NCI-H82 treated with DMSO at 0.1 percent for 48 hours (cell line): ENCODE measurements at regions not wholly inside any gene's neighbourhood (a gene's known extent, or its start where the extent isn't known, plus 50 kb on each side); places are given as distances from the start of the nearest gene placed in this dataset.
A peak's percentile ranks its signal among the peaks of the same experiment; 100 is the strongest.
"Not testable (repeated sequence)": the region's sequence is repeated elsewhere in the genome, so short reads cannot be mapped to it uniquely, and the experiment has no call there.

ENCODE experiments used
- DNase-seq: peaks from one replicate; lab custom pipeline; 2025; ENCODE audit not compliant: unreplicated experiment; lab: John Stamatoyannopoulos, UW

GRCh38 chr3:194249323-194250097, 101.6 kb downstream of the CPN2 start:
- no peak for DNase-seq

- DNase-seq, result peak; percentile 82
Measured at GRCh38 chr3:194250098-194251002, 100.8 kb downstream of the CPN2 start.

DNA sequence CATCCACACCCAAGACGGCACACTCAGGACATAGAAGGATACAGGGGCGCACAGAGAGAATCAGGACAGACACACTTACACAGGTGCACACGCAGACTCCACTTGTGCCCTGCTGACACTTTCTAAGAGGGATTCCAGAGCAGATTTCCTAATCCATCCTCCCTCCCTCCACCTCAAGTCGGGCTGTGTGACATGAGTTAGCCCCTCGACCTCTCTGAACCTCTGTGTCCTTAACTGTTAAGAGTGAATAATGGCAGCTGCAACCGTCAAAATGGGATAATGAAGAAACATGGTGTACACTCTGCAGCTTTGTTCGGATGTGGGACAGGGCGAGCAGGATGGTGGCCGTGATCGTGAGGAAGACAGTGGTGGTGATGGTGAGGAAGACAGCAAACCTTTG, 100.1 kb downstream of the CPN2 start:
- DNase-seq, result no peak

GRCh38 chr3:194251461-194251860, 99.7 kb downstream of the CPN2 start:
- no peak for DNase-seq

DNA sequence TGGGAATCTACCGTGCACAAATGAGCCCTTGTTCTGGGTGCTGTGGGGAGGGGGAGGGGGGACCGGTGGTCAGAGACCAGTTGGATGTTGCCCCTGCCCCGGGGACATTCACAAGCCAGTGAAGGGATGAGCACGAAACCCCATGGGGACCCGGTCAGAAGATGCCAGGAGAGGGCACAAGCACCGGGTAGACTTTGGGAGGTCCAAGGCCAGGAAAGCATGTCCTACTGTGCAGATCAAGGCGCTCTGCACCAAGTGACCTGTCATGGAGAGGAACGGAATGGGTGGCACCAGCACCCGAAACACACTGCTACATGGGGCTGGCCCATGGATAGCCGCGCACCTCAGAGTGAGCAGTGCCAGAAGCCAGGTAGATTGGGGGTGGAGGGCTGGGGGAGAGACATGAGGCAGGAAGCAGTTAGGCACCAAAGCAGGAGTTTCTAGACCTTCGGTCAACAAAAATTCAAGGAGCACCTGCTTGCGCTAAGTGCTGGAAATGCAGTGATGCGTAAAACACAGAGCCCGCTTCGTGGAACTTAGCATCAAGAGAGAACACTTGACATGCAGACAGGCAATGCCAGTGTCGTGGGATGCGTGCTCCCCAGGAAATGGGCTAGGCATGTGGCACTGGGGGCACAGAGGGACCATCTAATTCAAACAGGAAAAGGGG, 99.1 kb downstream of the CPN2 start:
- DNase-seq, result no peak

GRCh38 chr3:194253270-194253669, 97.9 kb downstream of the CPN2 start:
- DNase-seq, result no peak

DNA sequence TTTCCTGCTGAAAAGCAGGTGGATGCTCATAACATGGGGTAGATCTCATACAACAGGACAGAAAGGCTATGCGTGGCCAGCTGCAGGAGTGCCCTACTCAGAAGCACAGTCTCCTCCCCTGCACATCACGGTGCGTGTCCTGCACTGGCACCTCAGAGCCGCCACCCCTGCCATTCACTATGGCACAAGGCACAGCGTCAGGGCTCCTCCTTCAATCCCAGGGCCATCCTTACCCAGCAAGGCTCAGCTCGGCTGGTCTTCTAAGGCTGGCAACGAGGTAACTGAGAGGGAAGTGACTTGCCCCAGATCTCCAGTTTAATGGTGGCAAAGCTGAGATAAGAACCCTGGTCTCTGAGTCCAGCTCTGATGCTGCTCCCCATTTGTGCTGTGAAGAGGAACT, 97.1 kb downstream of the CPN2 start:
- DNase-seq, result no peak

DNA sequence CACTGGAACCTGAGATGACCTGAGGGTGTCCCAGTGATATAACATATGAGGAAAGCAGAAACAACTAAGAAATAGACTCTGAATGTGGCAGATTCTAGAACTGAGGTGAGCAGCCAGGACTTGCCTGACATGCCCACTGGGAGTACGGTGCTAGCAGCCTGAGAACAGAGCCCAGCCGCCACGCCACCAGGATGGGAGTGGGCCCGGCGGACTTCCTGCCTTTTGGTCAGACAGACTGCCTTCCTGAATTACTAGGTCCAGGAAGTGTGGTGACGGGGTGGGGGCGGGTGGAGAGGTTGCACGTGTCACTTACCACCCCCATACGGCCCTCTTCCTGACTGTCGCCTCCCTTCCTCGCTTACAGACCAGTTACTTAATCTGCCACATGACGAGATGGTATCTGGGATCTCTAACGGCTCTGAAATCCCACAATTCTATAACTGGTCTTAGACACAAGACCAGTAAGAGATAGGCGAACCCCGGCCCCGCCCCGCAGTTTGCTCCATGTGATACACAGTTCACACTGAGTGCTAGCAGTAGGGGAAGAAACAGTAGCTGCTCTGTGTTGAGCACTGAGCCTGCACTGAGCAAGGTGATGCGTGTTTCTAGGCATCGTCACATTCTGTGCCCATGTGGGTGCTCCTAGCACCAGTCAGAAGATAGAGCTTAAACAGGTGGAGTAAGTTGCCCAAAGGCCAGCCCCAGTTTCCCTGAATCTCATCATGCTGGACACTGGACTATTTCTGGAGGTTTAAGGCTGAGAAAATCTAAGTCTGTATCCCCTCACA, 95.7 kb downstream of the CPN2 start:
- DNase-seq, result no peak

GRCh38 chr3:194256040-194256945, 94.8 kb downstream of the CPN2 start:
- no peak for DNase-seq

DNA sequence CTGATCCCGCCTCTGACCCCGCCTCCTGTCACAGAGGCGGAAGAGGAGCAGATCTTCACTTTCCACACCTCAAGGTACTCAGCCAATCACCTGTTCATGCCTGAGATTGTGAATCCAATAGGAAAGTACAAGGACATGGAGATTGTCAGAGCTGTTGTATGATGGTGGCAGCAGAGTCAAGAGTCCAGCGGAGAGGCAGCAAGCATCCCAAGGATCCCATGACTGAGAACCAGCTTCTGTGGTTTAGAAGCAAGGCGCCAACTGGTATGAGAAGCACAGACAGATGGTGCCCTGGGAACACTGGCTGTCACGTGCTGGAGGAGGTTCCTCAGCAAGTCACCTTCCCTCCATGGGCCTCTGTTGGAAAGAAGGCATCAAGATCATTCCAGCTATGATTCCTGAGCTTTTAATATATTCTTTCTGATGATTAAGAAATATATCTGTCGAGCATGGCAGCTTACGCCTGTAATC, 93.9 kb downstream of the CPN2 start:
- DNase-seq, result no peak

GRCh38 chr3:194257916-194258668, 93.0 kb downstream of the CPN2 start:
- no peak for DNase-seq

DNA sequence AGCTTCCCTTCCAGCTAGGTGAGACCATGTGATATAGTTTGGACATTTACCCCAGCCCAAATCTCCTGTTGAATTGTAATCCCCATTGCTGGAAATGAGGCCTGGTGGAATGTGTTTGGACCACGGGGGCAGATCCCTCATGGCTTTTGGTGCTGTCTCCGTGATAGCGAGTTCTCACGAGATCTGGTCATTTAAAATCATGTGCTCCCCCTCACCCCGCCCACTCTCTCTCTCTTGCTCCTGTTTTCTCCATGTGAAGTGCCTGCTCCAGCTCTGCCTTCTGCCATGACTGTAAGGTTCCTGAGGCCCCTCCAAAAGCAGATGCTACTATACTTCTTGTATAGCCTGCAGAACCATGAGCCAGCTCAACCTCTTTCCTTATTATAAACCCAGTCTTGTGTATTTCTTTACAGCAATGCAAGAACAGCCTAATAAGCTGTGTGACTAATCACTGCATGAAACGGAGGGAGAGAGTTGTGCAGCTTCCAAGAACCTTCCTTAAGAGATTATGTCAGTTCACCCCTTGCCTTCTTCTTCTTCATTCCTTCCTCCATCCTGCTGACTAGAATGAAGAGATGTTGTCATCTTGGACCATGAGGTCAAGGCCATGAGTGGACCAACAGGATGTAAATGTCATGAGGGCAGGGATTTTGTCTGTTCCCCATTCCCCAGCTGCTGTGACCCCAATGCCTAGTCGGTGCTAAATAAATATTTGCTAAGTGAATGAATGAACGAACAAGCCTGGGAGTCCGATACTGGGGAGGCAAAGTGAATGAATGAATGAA, 91.0 kb downstream of the CPN2 start:
- DNase-seq, result no peak

DNA sequence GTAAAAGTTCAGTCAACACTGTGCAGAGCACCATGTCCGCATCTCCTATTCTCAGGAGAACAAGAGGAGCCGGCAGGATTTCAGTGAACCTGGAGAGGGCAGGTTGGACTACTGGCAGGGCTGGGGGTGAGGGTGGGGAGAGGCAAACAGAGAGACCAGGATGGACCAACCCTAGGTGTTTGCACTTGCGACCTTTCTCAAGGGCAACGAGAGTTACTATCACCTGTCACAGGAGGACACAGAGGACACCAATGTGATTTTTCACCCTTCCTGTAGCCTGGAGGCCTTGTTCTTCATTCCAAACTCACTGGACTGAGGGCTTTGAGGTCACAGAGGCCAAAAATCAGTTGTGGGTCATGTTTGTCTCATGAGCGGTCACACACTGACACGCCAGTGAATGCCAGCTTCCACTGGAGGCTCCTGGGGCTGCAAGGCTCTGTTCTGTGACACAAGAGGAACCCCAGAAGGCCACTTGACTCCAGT, 89.5 kb downstream of the CPN2 start:
- no peak for DNase-seq

GRCh38 chr3:194262176-194262924, 88.8 kb downstream of the CPN2 start:
- no peak for DNase-seq

DNA sequence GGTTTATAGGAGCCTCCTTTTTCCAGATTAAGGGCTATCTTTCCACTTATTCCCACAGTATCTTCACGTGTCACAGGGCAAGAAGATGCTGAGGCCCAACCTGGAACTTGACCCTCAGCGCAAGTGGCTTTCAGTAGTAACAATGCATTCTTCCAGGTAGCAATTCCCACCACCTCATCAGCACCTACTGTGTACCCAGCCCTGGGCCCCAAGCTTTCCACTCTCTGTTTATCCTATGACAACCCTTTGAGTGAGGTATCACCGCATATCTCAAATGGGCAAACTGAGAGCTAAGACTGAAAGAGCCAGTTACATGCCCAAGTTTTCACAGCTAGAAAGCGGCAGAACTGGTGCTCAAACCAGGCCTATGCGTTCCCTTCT, 88.2 kb downstream of the CPN2 start:
- DNase-seq, result no peak

DNA sequence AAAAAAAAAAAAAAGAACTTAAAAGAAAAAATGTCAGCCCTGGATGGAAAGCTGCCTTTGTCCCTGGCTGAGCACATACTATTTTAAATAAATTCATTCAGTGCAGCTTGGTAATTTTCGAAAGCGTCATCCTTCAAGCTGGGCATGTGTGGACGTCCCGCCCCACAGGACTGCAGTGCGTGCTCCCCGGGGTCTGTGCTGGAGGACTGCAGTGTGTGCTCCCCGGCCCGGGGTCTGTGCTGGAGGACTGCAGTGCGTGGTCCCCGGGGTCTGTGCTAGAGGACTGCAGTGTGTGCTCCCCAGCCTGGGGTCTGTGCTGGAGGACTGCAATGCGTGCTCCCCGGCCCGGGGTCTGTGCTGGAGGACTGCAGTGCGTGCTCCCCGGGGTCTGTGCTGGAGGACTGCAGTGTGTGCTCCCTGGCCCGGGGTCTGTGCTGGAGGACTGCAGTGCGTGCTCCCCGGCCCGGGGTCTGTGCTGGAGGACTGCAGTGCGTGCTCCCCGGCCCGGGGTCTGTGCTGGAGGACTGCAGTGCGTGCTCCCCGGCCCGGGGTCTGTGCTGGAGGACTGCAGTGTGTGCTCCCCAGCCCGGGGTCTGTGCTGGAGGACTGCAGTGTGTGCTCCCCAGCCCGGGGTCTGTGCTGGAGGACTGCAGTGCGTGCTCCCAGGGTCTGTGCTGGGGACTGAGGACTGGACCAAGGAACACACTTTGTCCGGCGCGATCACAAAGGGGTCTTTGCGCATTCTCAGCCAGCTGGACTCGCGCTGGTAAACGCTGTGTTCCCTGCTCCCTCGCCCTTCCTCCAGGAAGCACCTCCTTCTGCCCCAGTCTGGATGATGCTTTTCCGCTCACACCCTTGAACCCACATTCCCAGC, 86.3 kb downstream of the CPN2 start:
- DNase-seq, result not testable (repeated sequence)
